Neuronal stem cell (in vitro differentiated cells): ENCODE measurements at regions not wholly inside any gene's neighbourhood (a gene's known extent, or its start where the extent isn't known, plus 50 kb on each side); places are given as distances from the start of the nearest gene placed in this dataset.

Experiments
- DNase-seq: peaks from one replicate; pipeline ENCODE4 v3.0.0-alpha.2; 2013; ENCODE audit warnings: low spot score
- H2AFZ ChIP-seq: one replicate; pipeline ENCODE4 v1.6.1; 2013; ENCODE audit warnings: mild to moderate bottlenecking, low read length, inconsistent platforms
- H2AK5ac ChIP-seq: 2 replicates; pipeline ENCODE4 v1.6.1; 2013; ENCODE audit warnings: low read depth, mild to moderate bottlenecking, inconsistent platforms, low read length, moderate library complexity, mixed read lengths
- H2BK120ac ChIP-seq: 2 replicates; pipeline ENCODE4 v1.6.1; 2013; ENCODE audit warnings: low read depth, mild to moderate bottlenecking, inconsistent platforms, low read length, moderate library complexity, mixed read lengths
- H2BK12ac ChIP-seq: one replicate; pipeline ENCODE4 v1.6.1; 2013; ENCODE audit warnings: low read length, inconsistent platforms
- H2BK15ac ChIP-seq: 2 replicates; pipeline ENCODE4 v1.6.1; 2013; ENCODE audit warnings: mild to moderate bottlenecking, low read length, inconsistent platforms, mixed read lengths
- H2BK5ac ChIP-seq: one replicate; pipeline ENCODE4 v1.6.1; 2013; ENCODE audit warnings: inconsistent platforms, mild to moderate bottlenecking, low read length, moderate library complexity
- H3K14ac ChIP-seq: one replicate; pipeline ENCODE4 v1.6.1; 2013; ENCODE audit warnings: low read length, inconsistent platforms
- H3K18ac ChIP-seq: 2 replicates; pipeline ENCODE4 v1.6.1; 2013; ENCODE audit warnings: low read length, inconsistent platforms
- H3K23ac ChIP-seq: 2 replicates; pipeline ENCODE4 v1.6.1; 2013; ENCODE audit warnings: low read depth, mild to moderate bottlenecking, mixed read lengths, low read length, inconsistent platforms; ENCODE audit not compliant: poor library complexity
- H3K27ac ChIP-seq: replicated peaks from 3 replicates; pipeline ENCODE4 v1.5.1; 2013; ENCODE audit warnings: low read length, inconsistent platforms
- H3K27me3 ChIP-seq, 3 experiments: 2 replicates each; pipeline ENCODE4 v1.6.1; 2013; ENCODE audit warnings: low read length in 3 of 3, mild to moderate bottlenecking in 2 of 3, inconsistent platforms in 1 of 3, low read depth in 1 of 3, mixed read lengths in 1 of 3, moderate library complexity in 1 of 3; ENCODE audit not compliant: control insufficient read depth in 3 of 3, insufficient read depth in 3 of 3
- H3K36me3 ChIP-seq, 2 donors: replicated peaks in 1 of 2; 2 replicates each; pipeline ENCODE4 v1.6.1; 2013; ENCODE audit warnings: low read length in 2 of 2; ENCODE audit not compliant: control insufficient read depth in 2 of 2, insufficient read depth in 2 of 2
- H3K4ac ChIP-seq: 2 replicates; pipeline ENCODE4 v1.6.1; 2013; ENCODE audit warnings: inconsistent platforms, mild to moderate bottlenecking, low read length, moderate library complexity
- H3K4me1 ChIP-seq, 2 donors: 1 replicate in 1 of 2; 2 replicates in 1 of 2; pipeline ENCODE4 v1.6.1; 2013; ENCODE audit warnings: low read length in 2 of 2, low read depth in 1 of 2; ENCODE audit not compliant: control insufficient read depth in 2 of 2, insufficient read depth in 1 of 2
- H3K4me2 ChIP-seq: one replicate; pipeline ENCODE4 v1.6.1; 2013; ENCODE audit warnings: mild to moderate bottlenecking, low read length, inconsistent platforms; ENCODE audit not compliant: insufficient read depth, poor library complexity, severe bottlenecking
- H3K4me3 ChIP-seq, 2 donors: 2 replicates each; pipeline ENCODE4 v1.5.1; 2013; ENCODE audit warnings: low read length in 2 of 2, mild to moderate bottlenecking in 2 of 2, inconsistent platforms in 1 of 2, moderate library complexity in 1 of 2
- H3K79me1 ChIP-seq: one replicate; pipeline ENCODE4 v1.6.1; 2013; ENCODE audit warnings: low read depth, mild to moderate bottlenecking, inconsistent platforms, low read length, moderate library complexity
- H3K9ac ChIP-seq: one replicate; pipeline ENCODE4 v1.6.1; 2013; ENCODE audit warnings: mild to moderate bottlenecking, low read depth, low read length, inconsistent platforms; ENCODE audit not compliant: poor library complexity
- H3K9me3 ChIP-seq, 2 donors: replicated peaks in 1 of 2; 2 replicates each; pipeline versions ENCODE3 to v1.6.1; 2013; ENCODE audit warnings: low read length in 2 of 2, mild to moderate bottlenecking in 2 of 2, inconsistent platforms in 1 of 2, low read depth in 1 of 2, mixed read lengths in 1 of 2, moderate library complexity in 1 of 2; ENCODE audit not compliant: control insufficient read depth in 2 of 2, insufficient read depth in 1 of 2
- H4K8ac ChIP-seq: one replicate; pipeline ENCODE4 v1.6.1; 2013; ENCODE audit warnings: low read depth, mild to moderate bottlenecking, inconsistent platforms, low read length, moderate library complexity
- H4K91ac ChIP-seq: one replicate; pipeline ENCODE4 v1.6.1; 2013; ENCODE audit warnings: low read length, low read depth, mild to moderate bottlenecking, inconsistent platforms; ENCODE audit not compliant: poor library complexity
- WGBS, 2 donors: extraction: QIAGEN DNeasy Blood & Tissue Kit; methylation state at CpG; one replicate each; pipeline ENCODE4 v1.1.7; 2013; ENCODE audit warnings: missing lambda C conversion rate in 2 of 2, mixed read lengths in 1 of 2; ENCODE audit not compliant: insufficient read length in 2 of 2, insufficient replicate concordance in 1 of 2; ENCODE audit errors: extremely low coverage in 2 of 2; 5-methylcytosine and 5-hydroxymethylcytosine counted together

DNA sequence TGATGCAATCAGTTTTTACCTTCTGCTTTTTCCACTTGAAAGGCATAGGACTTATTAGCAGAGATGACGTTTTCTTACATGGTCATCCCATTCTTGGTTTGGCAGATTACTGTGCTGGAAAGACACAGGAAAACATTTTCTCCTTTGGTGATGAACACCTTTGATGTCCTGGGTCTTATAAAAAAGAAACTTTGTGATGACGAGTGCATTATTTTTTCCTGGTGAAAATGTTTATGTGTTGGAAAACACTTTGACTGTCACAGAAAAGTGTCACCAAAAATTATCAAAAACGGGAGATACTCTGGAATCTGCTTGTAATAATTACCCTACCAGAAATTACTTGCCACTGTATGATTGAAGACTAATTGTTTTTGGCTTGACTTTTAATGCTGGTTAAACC is 2020.9 kb downstream of the MAT2B start:
- Histone ChIP-seq H3K9me3 (peaks cover 0 to 2% of the 10 kb centered on the region in 2 donors), H3K4me1 (no peaks in the 10 kb centered on the region), H3K27me3 (no peaks in the 10 kb centered on the region), H3K4me3 (no peak overlapping the region), H4K8ac (no peak overlapping the region), H2AFZ (no peak overlapping the region), H3K4ac (no peak overlapping the region), H3K14ac (no peak overlapping the region), H3K79me1 (no peaks in the 10 kb centered on the region), H2BK15ac (no peak overlapping the region), H3K9ac (no peak overlapping the region), H3K4me2 (no peak overlapping the region), H2BK12ac (no peak overlapping the region), H3K27ac (no peak overlapping the region), H4K91ac (no peak overlapping the region), H2BK120ac (no peak overlapping the region), H2BK5ac (no peak overlapping the region), H2AK5ac (no peak overlapping the region), H3K18ac (no peak overlapping the region), H3K23ac (no peak overlapping the region), H3K36me3 (no peaks in the 10 kb centered on the region)
- no CpG with 5 or more reads among the region's 3 CpGs for WGBS, 2 donors
- no peak for DNase-seq

DNA sequence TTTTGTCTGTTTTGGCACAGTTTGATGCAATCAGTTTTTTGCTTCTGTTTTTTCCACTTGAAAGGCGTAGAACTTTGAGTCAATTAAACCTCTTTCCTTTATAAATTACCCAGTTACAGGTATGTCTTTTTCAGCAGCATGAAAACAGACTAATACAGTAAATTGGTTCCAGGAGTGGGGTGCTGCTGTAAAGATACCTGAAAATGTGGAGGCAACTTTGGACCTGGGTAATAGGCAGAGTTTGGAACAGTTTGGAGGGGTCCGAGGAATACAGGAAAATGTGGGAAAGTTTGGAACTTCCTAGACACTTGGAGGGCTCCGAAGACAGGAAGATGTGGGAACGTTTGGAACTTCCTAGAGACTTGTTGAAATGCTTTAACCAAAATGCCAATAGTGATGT is 2022.2 kb downstream of the MAT2B start:
- Histone ChIP-seq H3K79me1 (no peaks in the 10 kb centered on the region), H4K91ac (no peak overlapping the region), H3K27ac (no peak overlapping the region), H3K9ac (no peak overlapping the region), H2AK5ac (no peak overlapping the region), H3K4me3 (no peak overlapping the region), H3K14ac (no peak overlapping the region), H3K9me3 (peaks cover 0 to 2% of the 10 kb centered on the region in 2 donors), H3K36me3 (no peaks in the 10 kb centered on the region), H2BK12ac (no peak overlapping the region), H3K27me3 (no peaks in the 10 kb centered on the region), H3K4ac (no peak overlapping the region), H3K23ac (no peak overlapping the region), H3K18ac (no peak overlapping the region), H2BK120ac (no peak overlapping the region), H3K4me2 (no peak overlapping the region), H2AFZ (no peak overlapping the region), H3K4me1 (no peaks in the 10 kb centered on the region), H2BK15ac (no peak overlapping the region), H4K8ac (no peak overlapping the region), H2BK5ac (no peak overlapping the region)
- no CpG with 5 or more reads among the region's 4 CpGs for WGBS, 2 donors
- DNase-seq = no peak

DNA sequence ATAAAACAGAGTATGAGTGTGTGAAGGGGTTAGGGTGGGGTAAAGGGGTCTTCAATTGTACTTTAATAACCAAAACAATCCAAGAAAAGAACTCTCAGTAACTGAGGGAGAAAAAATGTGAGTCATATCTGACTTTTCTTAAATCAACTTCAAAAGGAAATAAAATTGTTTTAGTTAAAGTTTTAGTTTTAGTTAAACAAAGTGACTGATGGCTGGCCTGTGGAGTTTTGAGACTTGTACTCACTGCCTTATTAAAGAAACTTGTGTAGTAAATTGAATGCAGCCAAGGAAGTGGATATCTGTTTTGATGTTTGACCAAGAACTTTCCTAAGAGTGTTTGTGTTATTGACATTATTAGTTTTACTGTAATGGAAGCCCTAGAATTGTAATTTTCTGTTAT is 2032.6 kb downstream of the MAT2B start:
- Histone ChIP-seq H3K14ac (no peak overlapping the region), H3K36me3 (no peaks in the 10 kb centered on the region)

DNA sequence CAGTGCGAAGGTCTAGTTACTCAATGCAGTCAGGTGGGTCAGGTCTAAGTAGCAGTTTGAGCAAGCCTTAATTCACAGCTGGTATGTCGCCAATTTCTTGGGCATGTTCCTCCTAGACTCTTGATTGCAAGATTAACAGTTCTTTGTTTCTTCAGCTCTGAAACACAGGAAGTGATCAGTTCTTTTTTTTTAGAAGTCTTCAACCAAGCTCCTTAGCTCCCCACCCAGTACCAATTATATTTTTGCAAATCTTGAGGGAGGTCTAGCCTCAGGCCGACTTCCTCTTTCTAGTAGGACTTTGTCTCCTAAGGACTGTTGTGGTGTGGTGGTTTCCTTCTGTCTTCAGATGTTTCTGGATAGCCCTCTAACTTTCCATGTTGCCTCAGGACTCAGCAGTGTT is 2054.2 kb downstream of the MAT2B start:
- Histone ChIP-seq H2BK15ac (no peak overlapping the region), H3K9me3 (no peaks in the 10 kb centered on the region), H4K91ac (no peak overlapping the region), H3K27ac (no peak overlapping the region), H2BK120ac (no peak overlapping the region), H2BK5ac (no peak overlapping the region), H3K4me2 (no peak overlapping the region), H2BK12ac (no peak overlapping the region), H3K4me3 (no peak overlapping the region), H3K23ac (no peak overlapping the region), H3K4ac (no peak overlapping the region), H3K4me1 (no peaks in the 10 kb centered on the region), H3K79me1 (no peaks in the 10 kb centered on the region), H3K36me3 (no peaks in the 10 kb centered on the region), H2AK5ac (no peak overlapping the region), H3K9ac (no peak overlapping the region), H4K8ac (no peak overlapping the region), H3K27me3 (no peaks in the 10 kb centered on the region), H3K18ac (no peak overlapping the region), H3K14ac (no peak overlapping the region), H2AFZ (no peak overlapping the region)
- WGBS, 2 donors = no CpG with 5 or more reads among the region's 3 CpGs
- no peak for DNase-seq

More for the DNA sequence above, 2032.6 kb downstream of the MAT2B start:
- no peaks in the 10 kb centered on the region for H3K79me1 ChIP-seq
- H3K23ac ChIP-seq = no peak overlapping the region
- DNase-seq = no peak
- H2BK5ac ChIP-seq = no peak overlapping the region
- no peak overlapping the region for H3K4ac ChIP-seq
- H3K9ac ChIP-seq = no peak overlapping the region
- no peak overlapping the region for H4K91ac ChIP-seq
- no peak overlapping the region for H3K27ac ChIP-seq
- no peaks in the 10 kb centered on the region for H3K4me1 ChIP-seq
- no peaks in the 10 kb centered on the region for H3K27me3 ChIP-seq
- no peak overlapping the region for H3K4me3 ChIP-seq
- peaks cover 0 to 5% of the 10 kb centered on the region in 2 donors for H3K9me3 ChIP-seq
- no peak overlapping the region for H3K4me2 ChIP-seq
- H2AK5ac ChIP-seq = no peak overlapping the region
- no peak overlapping the region for H3K18ac ChIP-seq
- H4K8ac ChIP-seq = no peak overlapping the region
- H2BK15ac ChIP-seq = no peak overlapping the region
- no peak overlapping the region for H2BK120ac ChIP-seq
- H2BK12ac ChIP-seq = no peak overlapping the region
- no peak overlapping the region for H2AFZ ChIP-seq
